HG03342 (cell line): ENCODE measurements at regions not wholly inside any gene's neighbourhood (a gene's known extent, or its start where the extent isn't known, plus 50 kb on each side); places are given as distances from the start of the nearest gene placed in this dataset.

Experiments
- ATAC-seq: cut with Tn5 transposase; IDR thresholded peaks from one replicate; pipeline ENCODE4 v1.9.1; 2021; ENCODE audit warnings: mild to moderate bottlenecking, moderate library complexity; ENCODE audit not compliant: unreplicated experiment

- ATAC-seq: no peak
Observed at GRCh38 chr3:20353286-20353685, 167.3 kb upstream of the SGO1 start.

- no peak for ATAC-seq
Observed at GRCh38 chr3:20352546-20353179, 166.7 kb upstream of the SGO1 start.

DNA sequence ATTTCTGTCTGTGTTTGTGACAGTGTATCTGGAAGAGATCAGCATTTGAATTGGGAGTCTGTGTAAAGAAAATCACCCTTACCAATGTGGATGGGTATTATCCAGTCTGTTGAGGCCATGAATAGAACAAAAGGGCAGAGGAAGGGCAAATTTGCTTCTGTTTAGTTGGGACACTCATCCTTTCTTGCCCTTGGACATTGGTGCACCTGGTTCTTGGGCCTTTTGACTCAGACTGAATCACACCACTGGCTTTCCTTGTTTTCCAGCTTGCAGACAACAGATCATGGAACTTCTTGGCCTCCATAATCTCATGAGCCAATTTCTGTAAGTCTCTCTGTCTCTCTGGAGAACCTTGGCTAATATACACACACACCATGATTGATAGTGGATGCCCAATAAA lies 164.4 kb upstream of the SGO1 start:
- no peak for ATAC-seq

- ATAC-seq: no peak
Observed at GRCh38 chr3:20346916-20347315, 160.9 kb upstream of the SGO1 start.

GRCh38 chr3:20346369-20346768 lies 160.4 kb upstream of the SGO1 start:
- ATAC-seq: no peak

DNA sequence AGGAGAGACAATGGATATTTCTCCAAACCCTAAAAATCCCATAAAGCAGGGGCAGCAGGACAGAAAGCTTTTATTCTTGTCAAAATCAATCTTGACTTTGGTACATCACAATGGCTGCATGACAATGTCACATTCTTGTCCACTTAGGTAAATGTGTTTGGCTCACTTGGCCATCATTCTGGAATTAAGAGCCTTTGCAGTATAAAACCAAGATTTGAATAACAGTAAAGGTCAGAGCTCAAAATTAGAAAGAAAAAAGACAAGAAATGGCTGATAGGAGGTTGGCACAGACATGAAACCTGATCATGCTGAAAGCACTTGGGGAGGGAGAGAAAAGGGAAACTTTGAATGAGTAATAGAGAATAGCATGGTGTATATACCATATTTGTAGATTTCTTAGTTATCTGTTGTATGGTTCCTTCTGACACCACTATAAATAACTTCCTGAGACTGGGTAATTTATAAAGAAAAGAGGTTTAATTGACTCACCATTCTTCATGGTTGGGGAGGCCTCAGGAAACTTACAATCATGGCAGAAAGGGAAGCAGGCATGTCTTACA lies 158.5 kb upstream of the SGO1 start:
- no peak for ATAC-seq

- no peak for ATAC-seq
Observed at GRCh38 chr3:20343790-20344189, 157.8 kb upstream of the SGO1 start.

DNA sequence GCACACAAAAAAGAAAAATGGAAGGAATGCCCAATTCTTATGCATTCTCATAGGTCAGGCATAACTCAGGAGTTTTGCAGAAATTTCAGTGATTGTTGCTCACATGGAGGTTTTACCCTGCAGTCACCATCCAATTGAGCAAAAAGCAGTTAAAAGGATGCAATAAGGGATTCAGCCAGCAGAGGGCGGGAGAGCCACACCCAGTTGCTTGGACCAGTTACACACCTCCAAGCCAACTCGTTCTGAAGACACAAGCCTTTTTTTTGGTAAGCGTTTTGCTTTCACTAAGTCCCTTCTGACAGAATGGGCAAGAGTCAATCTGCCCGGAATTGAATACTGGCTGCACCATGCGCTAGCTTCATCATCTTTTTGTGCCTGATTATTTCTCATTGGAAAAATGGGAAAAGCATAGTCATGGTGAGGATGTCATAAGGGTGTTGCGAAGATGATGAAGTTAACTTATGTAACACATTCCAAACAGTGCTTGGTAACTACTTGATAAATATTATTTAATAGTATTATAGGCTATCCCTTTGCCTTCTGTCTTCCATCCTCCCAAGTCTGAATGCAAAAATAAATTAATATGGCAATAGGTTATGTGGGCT lies 154.4 kb upstream of the SGO1 start:
- ATAC-seq: peak; percentile 91

GRCh38 chr3:20336572-20336971 lies 150.6 kb upstream of the SGO1 start:
- ATAC-seq: no peak

DNA sequence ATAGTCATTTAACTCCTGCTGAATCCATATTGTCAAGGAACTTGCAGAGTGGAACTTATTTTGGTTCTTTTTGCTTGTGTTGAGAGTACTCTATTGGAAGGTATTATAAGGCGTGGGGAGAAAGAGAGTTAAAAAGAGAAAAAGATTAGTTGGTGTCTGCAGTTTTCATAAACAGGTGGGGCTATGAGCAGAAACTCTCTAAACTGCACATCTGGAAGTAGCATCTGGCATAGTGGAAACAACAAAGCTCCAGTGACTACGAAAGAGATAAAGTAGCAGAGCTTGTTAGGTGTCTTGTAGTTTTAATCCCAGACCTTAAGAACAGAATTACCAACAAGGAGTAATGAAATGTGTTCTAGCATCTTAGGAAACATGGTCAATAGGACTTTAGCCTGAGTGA lies 148.8 kb upstream of the SGO1 start:
- ATAC-seq: no peak

DNA sequence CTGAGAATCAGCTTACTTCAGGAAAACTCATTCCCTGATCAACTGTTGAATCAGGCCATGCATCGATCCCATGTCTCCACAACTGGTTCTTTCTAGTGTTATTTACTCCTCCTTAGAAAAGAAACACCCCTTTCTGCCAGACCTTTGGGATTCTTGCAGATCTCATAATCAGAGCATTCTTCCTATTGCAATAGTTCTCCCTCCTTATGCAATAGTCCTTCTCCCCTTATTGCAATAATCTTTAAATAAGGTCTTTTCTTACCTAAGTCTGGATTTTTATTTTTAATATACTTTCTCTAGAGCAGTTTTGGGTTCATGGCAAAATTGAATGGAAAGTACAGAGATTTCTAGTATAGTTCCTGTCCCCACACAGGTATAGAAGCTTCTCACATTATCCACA lies 141.9 kb upstream of the SGO1 start:
- ATAC-seq: no peak

DNA sequence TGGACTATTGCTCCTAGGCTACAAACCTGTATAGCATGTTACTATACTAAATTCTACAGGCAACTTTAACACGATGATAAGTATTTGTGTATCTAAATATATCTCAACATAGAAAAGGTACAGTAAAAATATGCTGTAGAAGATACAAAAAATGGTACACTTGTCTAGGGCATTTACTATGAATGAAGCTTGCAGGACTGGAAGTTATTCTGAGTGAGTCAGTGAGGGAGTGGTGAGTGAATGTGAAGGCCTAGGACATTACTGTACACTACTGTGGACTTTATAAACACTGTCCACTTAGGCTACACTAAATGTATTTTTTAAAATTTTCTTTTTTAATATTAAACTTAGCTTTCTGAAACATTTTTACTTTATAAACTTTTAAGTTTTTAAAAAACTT lies 140.5 kb upstream of the SGO1 start:
- no peak for ATAC-seq

DNA sequence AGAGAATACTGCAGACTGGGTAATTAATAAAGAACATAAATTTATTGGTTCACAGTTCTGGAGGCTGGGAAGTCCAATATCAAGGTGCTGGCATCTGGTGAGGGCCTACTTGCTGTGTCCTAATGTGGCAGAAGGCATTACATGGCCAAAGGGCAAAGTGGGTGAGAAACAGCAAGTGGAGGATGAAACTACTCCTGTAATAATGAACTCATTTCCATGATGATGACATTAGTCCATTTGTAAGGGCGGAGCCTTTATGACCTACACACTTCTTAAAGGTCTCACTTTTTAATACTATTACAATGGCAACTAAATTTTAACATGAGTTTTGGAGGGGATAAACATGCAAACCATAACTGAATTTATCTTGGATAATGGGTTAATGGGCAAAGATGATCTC lies 139.6 kb upstream of the SGO1 start:
- peak; percentile 4 for ATAC-seq

DNA sequence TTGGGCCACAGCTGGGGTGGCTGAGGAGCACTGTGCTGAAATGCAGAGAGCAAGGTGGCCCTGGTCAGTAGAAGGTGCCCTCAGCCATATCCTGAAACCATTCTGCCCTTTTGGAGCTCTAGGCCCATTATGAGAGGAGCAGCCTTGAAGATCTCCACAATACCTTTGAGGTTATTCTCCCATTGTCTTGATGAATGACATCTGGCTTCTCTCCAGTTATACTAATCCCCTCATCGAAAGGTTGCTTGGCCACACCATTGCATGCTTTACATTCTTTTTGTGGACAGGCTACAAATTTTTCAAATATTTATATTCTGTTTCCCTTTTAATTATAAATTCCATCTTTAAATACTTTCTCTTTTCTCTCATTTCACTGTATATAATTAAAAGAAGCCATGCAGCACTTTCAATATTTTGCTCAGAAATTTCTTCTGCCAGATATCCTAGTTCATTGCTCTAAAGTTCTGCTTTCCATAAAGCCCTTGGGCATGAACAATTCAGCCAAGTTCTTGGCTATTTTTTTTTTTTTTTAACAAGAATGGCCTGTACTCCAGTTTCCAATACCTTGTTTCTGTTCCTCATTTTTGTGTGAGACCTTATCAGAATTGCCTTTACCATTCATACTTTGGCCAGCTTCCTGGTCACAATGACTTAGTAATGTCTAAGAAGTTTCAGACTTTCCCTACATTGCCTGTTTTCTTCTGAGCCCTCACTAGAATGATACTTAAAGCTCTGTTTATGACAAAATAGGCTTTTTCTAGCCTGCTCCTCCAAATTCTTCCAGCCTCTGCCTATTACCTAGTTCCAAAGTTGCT lies 138.9 kb upstream of the SGO1 start:
- ATAC-seq: peak; percentile 100

GRCh38 chr3:20323307-20323927 lies 137.4 kb upstream of the SGO1 start:
- no peak for ATAC-seq

DNA sequence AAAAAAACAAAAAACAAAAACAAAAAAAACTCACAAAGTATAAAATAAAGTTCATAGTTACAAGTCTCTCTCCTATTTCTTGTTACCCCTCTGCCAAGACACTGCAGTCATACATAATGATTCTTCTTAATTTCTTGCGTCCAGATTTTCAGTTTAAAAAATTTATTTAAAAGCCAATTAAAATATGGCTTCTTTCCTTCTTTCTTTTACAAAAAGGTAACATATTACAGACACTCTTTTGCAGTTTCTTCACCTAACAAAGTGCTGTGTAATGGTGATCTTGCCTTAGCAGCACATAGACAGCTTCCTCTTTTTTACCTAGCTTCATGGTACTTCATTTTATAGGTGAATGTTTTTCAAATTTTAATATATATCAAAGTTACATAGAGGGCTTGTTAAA lies 136.1 kb upstream of the SGO1 start:
- ATAC-seq: no peak

DNA sequence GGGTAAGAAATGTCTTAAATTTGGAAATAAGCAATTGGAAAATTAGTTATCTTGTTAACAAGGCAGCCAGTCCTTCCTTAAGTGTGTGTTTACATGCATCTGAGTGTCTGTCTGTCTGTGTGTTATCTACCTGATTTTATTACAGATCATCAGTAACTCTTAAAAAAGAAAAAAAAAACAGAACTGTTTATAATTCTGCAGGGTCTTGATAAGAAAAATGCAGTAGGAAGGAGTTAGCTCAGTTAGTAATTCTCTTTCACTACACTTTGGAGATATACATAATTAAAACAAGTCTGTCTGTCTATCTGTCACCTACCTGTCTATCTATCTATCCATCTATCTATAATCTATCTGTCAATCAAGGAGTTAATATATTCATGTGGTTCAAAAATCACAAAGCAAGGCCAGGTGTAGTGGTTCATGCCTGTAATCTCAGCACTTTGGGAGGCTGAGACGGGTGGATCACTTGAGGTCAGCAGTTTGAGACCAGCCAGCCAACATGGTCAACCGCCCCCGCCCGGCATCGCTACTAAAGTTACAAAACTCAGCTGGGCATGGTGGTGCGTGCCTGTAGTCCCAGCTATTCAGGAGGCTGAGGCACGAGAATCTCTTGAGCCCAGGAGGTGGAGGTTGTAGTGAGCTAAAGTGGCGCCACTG lies 135.5 kb upstream of the SGO1 start:
- ATAC-seq: no peak

DNA sequence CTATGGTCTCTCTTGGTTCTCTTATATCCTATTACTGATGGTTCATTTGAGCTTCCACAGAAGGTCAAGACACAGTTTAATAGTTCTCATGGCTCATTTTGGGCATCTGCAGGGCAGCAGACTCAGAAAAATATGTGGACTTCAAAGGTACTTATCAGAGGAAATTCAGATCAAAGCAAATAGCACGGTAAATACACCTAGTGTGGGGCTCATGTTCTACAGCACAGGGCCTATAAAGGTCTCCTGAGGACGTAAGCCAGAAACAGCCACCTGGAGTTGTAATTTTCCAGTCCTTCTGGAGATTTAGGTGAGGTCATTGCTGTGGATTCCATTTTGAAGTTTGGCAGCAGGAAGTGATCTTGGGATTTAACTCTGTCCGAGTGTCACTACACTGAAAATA lies 134.5 kb upstream of the SGO1 start:
- ATAC-seq: no peak

DNA sequence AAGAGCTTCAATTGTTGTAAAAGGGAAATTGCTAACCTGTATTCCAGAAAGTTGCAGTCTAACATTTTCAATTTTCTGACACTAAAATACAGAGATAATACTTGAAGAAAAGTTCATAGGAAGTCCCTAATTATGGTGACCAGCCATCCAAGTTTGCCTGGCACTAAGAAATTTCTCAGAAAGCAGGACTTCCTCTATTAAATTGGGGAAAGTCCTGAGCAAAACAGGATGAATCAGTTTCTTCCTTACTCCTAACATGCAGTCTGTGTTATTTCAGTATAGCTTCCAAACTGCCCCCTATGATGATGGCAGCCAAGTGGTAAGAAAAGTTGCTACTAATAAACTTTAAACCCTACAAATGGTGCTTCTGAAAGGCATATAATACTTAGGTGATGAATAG lies 133.5 kb upstream of the SGO1 start:
- ATAC-seq: no peak

DNA sequence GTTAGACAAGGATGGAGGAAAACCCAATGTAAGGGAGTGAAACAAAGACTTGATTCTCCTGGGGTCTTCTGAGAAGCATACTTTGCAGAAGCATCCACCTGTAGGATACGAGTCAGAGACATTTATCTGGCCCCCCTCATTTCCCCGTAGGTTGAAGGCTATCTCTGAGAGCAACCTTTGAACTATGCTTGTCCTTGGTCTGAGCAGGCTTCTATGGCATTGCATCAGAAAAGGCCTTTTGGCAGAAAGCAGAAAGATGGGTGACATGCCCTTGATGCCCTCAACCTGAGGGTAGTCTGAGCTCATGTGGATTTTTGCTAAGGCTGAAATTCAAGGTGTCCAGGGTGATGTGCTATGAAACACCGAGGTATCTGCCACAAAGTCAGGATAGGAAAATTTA lies 131.6 kb upstream of the SGO1 start:
- ATAC-seq: no peak

DNA sequence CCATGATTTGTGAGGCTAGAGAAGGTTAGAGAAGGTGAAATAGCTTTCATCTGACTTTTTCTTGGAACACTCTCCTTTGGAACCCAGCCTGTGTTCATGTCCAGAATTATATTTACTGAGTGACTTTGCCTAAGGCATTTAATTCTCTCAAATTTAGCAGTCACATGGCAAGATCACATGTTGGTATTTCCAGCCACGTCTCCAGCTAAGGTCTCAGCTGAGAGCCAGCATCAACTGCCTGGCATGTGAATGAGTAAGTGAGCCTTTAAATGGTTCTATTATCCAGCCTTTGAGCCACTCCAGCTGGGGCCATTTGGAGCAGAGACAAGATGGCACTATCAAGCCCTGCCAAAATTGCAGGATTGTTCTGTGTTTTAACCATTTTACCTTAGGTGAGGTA lies 130.2 kb upstream of the SGO1 start:
- ATAC-seq: no peak
